ENCODE measurements at regions not wholly inside any gene's neighbourhood (a gene's known extent, or its start where the extent isn't known, plus 50 kb on each side); places are given as distances from the start of the nearest gene placed in this dataset.

DNA sequence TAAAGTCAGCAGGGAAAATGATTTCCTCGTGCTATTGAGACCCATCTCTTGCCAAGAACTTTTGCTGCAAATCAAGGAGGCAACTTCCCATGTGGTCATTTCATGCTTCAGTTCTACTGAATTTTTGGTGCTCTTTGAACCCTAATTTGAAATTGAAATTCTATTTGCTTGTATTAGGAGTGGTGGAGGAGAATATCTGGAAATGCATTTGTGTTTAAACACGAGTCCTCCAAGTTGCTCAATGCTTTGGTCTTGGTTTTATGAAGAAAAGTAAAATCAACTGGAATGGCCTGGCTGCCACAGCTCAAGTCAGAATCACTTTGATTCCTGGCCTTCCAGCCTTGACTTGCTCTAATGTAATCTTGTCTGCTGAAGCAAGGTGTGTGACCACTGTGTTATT is 613.2 kb downstream of the TLE1 start:
- no peak overlapping the region for H3K27ac ChIP-seq (ENCODE audit: low read length)
- no peaks in the 10 kb centered on the region for H3K4me1 ChIP-seq (ENCODE audit: control insufficient read depth, insufficient read depth, low read length)
- intact Hi-C loops (cut with micrococcal nuclease; ENCODE audit: unreplicated experiment) (no loop called here), in situ Hi-C loops (cut with HindIII; ENCODE audit: low pct_unique_long_range_greater_than_20kb, low sequenced_read_pairs) (no loop called here)
- H3K36me3 ChIP-seq (ENCODE audit: control insufficient read depth, insufficient read depth, low read length): no peaks in the 10 kb centered on the region
- TF ChIP-seq, protein P1, sequence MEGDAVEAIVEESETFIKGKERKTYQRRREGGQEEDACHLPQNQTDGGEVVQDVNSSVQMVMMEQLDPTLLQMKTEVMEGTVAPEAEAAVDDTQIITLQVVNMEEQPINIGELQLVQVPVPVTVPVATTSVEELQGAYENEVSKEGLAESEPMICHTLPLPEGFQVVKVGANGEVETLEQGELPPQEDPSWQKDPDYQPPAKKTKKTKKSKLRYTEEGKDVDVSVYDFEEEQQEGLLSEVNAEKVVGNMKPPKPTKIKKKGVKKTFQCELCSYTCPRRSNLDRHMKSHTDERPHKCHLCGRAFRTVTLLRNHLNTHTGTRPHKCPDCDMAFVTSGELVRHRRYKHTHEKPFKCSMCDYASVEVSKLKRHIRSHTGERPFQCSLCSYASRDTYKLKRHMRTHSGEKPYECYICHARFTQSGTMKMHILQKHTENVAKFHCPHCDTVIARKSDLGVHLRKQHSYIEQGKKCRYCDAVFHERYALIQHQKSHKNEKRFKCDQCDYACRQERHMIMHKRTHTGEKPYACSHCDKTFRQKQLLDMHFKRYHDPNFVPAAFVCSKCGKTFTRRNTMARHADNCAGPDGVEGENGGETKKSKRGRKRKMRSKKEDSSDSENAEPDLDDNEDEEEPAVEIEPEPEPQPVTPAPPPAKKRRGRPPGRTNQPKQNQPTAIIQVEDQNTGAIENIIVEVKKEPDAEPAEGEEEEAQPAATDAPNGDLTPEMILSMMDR (IDR thresholded peaks at IDR 0.05): no peak
- ChIA-PET CTCF (no interaction called here), POLR2A (no interaction called here)
- no peak for DNase-seq (ENCODE audit: low read depth, low spot score)
- no peaks in the 10 kb centered on the region for H3K27me3 ChIP-seq (ENCODE audit: control insufficient read depth, insufficient read depth, low read length)
- ATAC-seq: no peak
- BruUV-seq (replicated peaks): no TSS peak
- no peaks in the 10 kb centered on the region for H3K9me3 ChIP-seq (ENCODE audit: control insufficient read depth, insufficient read depth, low read depth, low read length)
- H3K4me3 ChIP-seq (ENCODE audit: low read depth in 2 of 2, low read length in 2 of 2): no peak overlapping the region

DNA sequence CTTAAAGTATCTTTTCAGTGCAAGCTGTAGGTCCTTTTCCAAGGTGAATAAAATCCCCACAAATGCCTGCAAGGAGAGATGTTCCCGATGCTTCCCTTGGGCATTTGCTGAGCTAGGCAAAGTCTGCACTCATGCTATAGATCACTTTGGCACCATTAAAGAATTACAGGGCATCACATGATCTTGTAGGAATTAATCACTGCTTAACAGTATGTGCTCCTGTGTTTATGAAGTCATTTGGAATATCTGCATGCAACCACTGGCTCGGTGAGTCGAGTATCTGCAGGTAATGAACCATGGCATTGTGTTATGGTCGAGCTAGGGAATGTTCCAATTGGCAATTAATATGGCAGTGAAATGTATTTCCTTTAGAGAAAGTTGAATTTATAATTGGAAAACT is 615.1 kb downstream of the TLE1 start:
- Histone ChIP-seq H3K4me1 (ENCODE audit: control insufficient read depth, insufficient read depth, low read length) (no peaks in the 10 kb centered on the region), H3K36me3 (ENCODE audit: control insufficient read depth, insufficient read depth, low read length) (no peaks in the 10 kb centered on the region), H3K27ac (ENCODE audit: low read length) (no peak overlapping the region), H3K4me3 (ENCODE audit: low read depth in 2 of 2, low read length in 2 of 2) (no peak overlapping the region), H3K9me3 (ENCODE audit: control insufficient read depth, insufficient read depth, low read depth, low read length) (no peaks in the 10 kb centered on the region), H3K27me3 (ENCODE audit: control insufficient read depth, insufficient read depth, low read length) (no peaks in the 10 kb centered on the region)
- DNase-seq (ENCODE audit: low read depth, low spot score) (no peak), ATAC-seq (no peak)
- intact Hi-C loops (cut with micrococcal nuclease; ENCODE audit: unreplicated experiment): no loop called here
- BruUV-seq (replicated peaks): no TSS peak
- ChIA-PET CTCF (no interaction called here), POLR2A (no interaction called here)
- TF ChIP-seq TCF7L2 (IDR thresholded peaks at IDR 0.05; ENCODE audit: low read depth, low read length) (no peak), POLR2AphosphoS5 (IDR thresholded peaks at IDR 0.05; ENCODE audit: low read depth, low read length) (no peak)
- TF ChIP-seq, protein P2, sequence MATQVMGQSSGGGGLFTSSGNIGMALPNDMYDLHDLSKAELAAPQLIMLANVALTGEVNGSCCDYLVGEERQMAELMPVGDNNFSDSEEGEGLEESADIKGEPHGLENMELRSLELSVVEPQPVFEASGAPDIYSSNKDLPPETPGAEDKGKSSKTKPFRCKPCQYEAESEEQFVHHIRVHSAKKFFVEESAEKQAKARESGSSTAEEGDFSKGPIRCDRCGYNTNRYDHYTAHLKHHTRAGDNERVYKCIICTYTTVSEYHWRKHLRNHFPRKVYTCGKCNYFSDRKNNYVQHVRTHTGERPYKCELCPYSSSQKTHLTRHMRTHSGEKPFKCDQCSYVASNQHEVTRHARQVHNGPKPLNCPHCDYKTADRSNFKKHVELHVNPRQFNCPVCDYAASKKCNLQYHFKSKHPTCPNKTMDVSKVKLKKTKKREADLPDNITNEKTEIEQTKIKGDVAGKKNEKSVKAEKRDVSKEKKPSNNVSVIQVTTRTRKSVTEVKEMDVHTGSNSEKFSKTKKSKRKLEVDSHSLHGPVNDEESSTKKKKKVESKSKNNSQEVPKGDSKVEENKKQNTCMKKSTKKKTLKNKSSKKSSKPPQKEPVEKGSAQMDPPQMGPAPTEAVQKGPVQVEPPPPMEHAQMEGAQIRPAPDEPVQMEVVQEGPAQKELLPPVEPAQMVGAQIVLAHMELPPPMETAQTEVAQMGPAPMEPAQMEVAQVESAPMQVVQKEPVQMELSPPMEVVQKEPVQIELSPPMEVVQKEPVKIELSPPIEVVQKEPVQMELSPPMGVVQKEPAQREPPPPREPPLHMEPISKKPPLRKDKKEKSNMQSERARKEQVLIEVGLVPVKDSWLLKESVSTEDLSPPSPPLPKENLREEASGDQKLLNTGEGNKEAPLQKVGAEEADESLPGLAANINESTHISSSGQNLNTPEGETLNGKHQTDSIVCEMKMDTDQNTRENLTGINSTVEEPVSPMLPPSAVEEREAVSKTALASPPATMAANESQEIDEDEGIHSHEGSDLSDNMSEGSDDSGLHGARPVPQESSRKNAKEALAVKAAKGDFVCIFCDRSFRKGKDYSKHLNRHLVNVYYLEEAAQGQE (IDR thresholded peaks at IDR 0.05; ENCODE audit: insufficient read depth in 1 of 2, low read depth in 2 of 2, low read length in 1 of 2): no peak
- in situ Hi-C loops (cut with HindIII; ENCODE audit: low pct_unique_long_range_greater_than_20kb, low sequenced_read_pairs): no loop called here

GRCh38 chr9:81073821-81074220 is 615.5 kb downstream of the TLE1 start:
- CTCF ChIA-PET: no interaction called here
- DNase-seq (ENCODE audit: low read depth, low spot score) (no peak), ATAC-seq (no peak)
- no peak overlapping the region for H3K27ac ChIP-seq (ENCODE audit: low read length)
- TF ChIP-seq, protein P1 (IDR thresholded peaks at IDR 0.05): no peak
- TF ChIP-seq POLR2AphosphoS5 (IDR thresholded peaks at IDR 0.05; ENCODE audit: low read depth, low read length): no peak
- TF ChIP-seq, protein P2 (IDR thresholded peaks at IDR 0.05; ENCODE audit: insufficient read depth in 1 of 2, low read depth in 2 of 2, low read length in 1 of 2): no peak
- TF ChIP-seq TCF7L2 (IDR thresholded peaks at IDR 0.05; ENCODE audit: low read depth, low read length): no peak
- TF ChIP-seq SIN3A (IDR thresholded peaks at IDR 0.05; ENCODE audit: borderline replicate concordance, insufficient read depth, low read depth, low read length): no peak
- BruUV-seq (replicated peaks): no TSS peak
- H3K9me3 ChIP-seq (ENCODE audit: control insufficient read depth, insufficient read depth, low read depth, low read length): no peaks in the 10 kb centered on the region
- in situ Hi-C loops (cut with HindIII; ENCODE audit: low pct_unique_long_range_greater_than_20kb, low sequenced_read_pairs): no loop called here
- H3K27me3 ChIP-seq (ENCODE audit: control insufficient read depth, insufficient read depth, low read length): no peaks in the 10 kb centered on the region
- H3K4me1 ChIP-seq (ENCODE audit: control insufficient read depth, insufficient read depth, low read length): no peaks in the 10 kb centered on the region
- intact Hi-C loops (cut with micrococcal nuclease; ENCODE audit: unreplicated experiment): no loop called here
- H3K36me3 ChIP-seq (ENCODE audit: control insufficient read depth, insufficient read depth, low read length): no peaks in the 10 kb centered on the region
- no peak overlapping the region for H3K4me3 ChIP-seq (ENCODE audit: low read depth in 2 of 2, low read length in 2 of 2)
- POLR2A ChIA-PET: no interaction called here

Measured in Panc1 (cell line).